Suppressor macrophage treated with lipopolysaccharide for 4 hours (primary cell): ENCODE measurements at regions not wholly inside any gene's neighbourhood (a gene's known extent, or its start where the extent isn't known, plus 50 kb on each side); places are given as distances from the start of the nearest gene placed in this dataset.

Source experiments
- DNase-seq: peaks from one replicate; pipeline ENCODE4 v3.0.0-alpha.2; 2020

- DNase-seq: no peak
These were observed 278.2 kb upstream of the STT3B start for GRCh38 chr3:31254483-31254882.

GRCh38 chr3:31255007-31255581 is 277.6 kb upstream of the STT3B start:
- no peak for DNase-seq

- no peak for DNase-seq
These were observed 270.5 kb upstream of the STT3B start for GRCh38 chr3:31262201-31262600.

- DNase-seq: no peak
These were observed 268.8 kb upstream of the STT3B start for GRCh38 chr3:31263897-31264296.

- DNase-seq: peak; percentile 63
These were observed 266.9 kb upstream of the STT3B start for GRCh38 chr3:31265646-31266428.

- DNase-seq: no peak
These were observed 263.9 kb upstream of the STT3B start for GRCh38 chr3:31268868-31269267.

GRCh38 chr3:31270010-31270409 is 262.7 kb upstream of the STT3B start:
- DNase-seq: no peak

GRCh38 chr3:31274326-31275024 is 258.2 kb upstream of the STT3B start:
- DNase-seq: no peak

- no peak for DNase-seq
These were observed 257.6 kb upstream of the STT3B start for GRCh38 chr3:31275038-31275572.

- DNase-seq: no peak
These were observed 257.1 kb upstream of the STT3B start for GRCh38 chr3:31275583-31275982.

GRCh38 chr3:31277582-31277981 is 255.1 kb upstream of the STT3B start:
- DNase-seq: no peak

- DNase-seq: no peak
These were observed 254.2 kb upstream of the STT3B start for GRCh38 chr3:31278532-31278931.

GRCh38 chr3:31284776-31285175 is 247.9 kb upstream of the STT3B start:
- DNase-seq: no peak

- DNase-seq: no peak
These were observed 246.8 kb upstream of the STT3B start for GRCh38 chr3:31285833-31286486.

GRCh38 chr3:31288224-31288623 is 244.5 kb upstream of the STT3B start:
- no peak for DNase-seq

GRCh38 chr3:31288641-31289100 is 244.1 kb upstream of the STT3B start:
- DNase-seq: no peak

GRCh38 chr3:31289584-31289983 is 243.1 kb upstream of the STT3B start:
- DNase-seq: no peak

GRCh38 chr3:31290046-31290445 is 242.7 kb upstream of the STT3B start:
- no peak for DNase-seq

- no peak for DNase-seq
These were observed 240.9 kb upstream of the STT3B start for GRCh38 chr3:31291818-31292217.

GRCh38 chr3:31294430-31295149 is 238.1 kb upstream of the STT3B start:
- no peak for DNase-seq

GRCh38 chr3:31295150-31295765 is 237.5 kb upstream of the STT3B start:
- DNase-seq: no peak

- no peak for DNase-seq
These were observed 234.9 kb upstream of the STT3B start for GRCh38 chr3:31297726-31298298.
